ENCODE measurements at regions not wholly inside any gene's neighbourhood (a gene's known extent, or its start where the extent isn't known, plus 50 kb on each side); places are given as distances from the start of the nearest gene placed in this dataset.
A peak's percentile ranks its signal among the peaks of the same experiment; 100 is the strongest.

DNA sequence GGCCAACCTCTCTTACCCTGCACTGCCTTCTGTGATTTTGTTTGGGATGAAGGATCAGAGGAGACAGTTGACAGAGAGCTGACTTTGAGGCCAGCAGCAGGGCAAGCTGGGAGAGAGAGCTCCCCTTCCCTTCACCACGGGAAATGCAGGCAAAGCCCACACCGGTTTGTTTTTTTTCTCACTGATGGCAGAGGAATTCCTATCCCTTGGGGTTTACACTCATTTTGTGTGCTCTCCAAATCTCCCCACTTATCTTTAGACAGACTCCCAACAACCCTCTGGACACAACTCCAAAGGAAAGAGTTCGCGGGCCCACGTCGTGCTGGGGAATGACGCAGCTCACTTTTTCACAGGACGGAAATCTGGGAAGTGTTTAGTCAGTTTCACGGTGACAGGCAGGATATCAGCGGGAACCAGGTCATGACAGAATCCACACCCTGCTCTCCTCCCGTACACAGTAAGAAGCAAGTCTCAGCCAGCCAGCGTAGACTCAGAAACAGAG, 68.3 kb upstream of the FAM171A1 start:
- Histone ChIP-seq H3K36me3 (no peaks in the 10 kb centered on the region), H3K4me3 (peak overlapping the region; percentile 26), H3K27me3 (no peaks in the 10 kb centered on the region), H3K4me1 (no peaks in the 10 kb centered on the region), H3K9me3 (no peaks in the 10 kb centered on the region), H3K27ac (peak overlapping the region; percentile 68)
- DNase-seq (no peak), ATAC-seq (peak; percentile 53)
- intact Hi-C loops (cut with DNase I): no loop called here
- TF ChIP-seq, protein P1, sequence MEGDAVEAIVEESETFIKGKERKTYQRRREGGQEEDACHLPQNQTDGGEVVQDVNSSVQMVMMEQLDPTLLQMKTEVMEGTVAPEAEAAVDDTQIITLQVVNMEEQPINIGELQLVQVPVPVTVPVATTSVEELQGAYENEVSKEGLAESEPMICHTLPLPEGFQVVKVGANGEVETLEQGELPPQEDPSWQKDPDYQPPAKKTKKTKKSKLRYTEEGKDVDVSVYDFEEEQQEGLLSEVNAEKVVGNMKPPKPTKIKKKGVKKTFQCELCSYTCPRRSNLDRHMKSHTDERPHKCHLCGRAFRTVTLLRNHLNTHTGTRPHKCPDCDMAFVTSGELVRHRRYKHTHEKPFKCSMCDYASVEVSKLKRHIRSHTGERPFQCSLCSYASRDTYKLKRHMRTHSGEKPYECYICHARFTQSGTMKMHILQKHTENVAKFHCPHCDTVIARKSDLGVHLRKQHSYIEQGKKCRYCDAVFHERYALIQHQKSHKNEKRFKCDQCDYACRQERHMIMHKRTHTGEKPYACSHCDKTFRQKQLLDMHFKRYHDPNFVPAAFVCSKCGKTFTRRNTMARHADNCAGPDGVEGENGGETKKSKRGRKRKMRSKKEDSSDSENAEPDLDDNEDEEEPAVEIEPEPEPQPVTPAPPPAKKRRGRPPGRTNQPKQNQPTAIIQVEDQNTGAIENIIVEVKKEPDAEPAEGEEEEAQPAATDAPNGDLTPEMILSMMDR (IDR thresholded peaks at IDR 0.05): peak; percentile 43

DNA sequence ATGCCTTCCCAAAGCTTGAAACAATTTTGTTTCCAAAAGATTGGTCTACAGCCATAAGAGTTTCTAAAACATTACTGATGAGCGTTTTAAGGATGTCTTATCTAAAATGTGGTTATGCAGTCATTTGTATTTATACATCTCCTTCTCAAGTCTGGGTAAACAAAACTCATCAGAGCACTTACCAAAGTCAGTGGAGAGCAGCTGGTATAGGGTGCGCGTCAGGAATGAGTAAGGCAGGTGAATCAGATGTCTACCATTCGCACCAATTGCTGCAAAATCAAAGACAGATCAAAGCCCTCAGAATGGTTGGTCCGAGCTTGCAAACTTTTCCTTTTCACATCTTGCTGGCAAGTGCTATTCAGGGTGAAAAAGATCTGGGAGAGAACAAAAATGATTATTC, 65.6 kb upstream of the FAM171A1 start:
- Histone ChIP-seq H3K27me3 (no peaks in the 10 kb centered on the region), H3K9me3 (no peaks in the 10 kb centered on the region), H3K27ac (no peak overlapping the region), H3K36me3 (no peaks in the 10 kb centered on the region), H3K4me1 (no peaks in the 10 kb centered on the region), H3K4me3 (no peak overlapping the region)
- intact Hi-C loops (cut with DNase I): no loop called here
- DNase-seq (no peak), ATAC-seq (no peak)
- TF ChIP-seq, protein P1 (IDR thresholded peaks at IDR 0.05): no peak

DNA sequence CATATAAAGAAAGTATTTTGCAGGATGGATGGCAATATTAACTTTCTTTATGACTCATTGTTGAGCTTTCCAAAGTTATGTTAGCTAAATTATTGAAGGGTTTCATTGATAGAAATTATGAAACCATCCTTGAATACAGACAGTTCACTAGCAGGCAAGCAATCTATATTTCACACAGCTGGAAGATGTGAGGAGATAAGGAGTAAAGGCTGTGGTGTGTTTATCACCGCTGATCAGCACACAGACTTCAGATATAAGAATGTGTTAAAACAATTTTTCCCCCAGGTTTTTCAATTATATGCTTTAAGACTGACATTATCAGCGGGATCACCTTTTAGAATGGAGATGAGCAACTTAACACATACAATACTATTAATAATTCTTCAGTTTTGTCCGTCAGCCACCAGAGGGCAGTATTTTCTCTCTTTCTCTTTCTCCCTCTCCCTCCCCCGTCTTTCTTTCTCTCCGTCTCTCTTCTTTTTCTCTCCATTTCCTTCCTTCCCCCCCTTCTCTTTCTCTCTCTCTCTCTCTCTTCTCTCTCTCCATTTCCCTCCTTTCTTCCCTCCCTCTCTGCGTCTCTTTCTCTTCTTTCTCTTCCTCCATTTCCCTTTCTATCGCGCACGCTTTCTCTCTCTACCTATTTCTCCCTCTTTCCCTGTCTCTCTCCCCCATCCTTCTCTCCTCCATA, 62.9 kb upstream of the FAM171A1 start:
- DNase-seq (no peak), ATAC-seq (peak; percentile 68)
- H3K36me3 ChIP-seq: no peaks in the 10 kb centered on the region
- H3K4me1 ChIP-seq: no peaks in the 10 kb centered on the region
- TF ChIP-seq, protein P1 (IDR thresholded peaks at IDR 0.05): peak; percentile 79
- H3K27ac ChIP-seq: no peak overlapping the region
- no peaks in the 10 kb centered on the region for H3K9me3 ChIP-seq
- no peaks in the 10 kb centered on the region for H3K27me3 ChIP-seq
- peak overlapping the region; percentile 36 for H3K4me3 ChIP-seq
- intact Hi-C loops (cut with DNase I): loop anchor here (5.0 kb wide), 1 partner anchor 283 kb away; the partner anchor contains the start of gene ITGA8

DNA sequence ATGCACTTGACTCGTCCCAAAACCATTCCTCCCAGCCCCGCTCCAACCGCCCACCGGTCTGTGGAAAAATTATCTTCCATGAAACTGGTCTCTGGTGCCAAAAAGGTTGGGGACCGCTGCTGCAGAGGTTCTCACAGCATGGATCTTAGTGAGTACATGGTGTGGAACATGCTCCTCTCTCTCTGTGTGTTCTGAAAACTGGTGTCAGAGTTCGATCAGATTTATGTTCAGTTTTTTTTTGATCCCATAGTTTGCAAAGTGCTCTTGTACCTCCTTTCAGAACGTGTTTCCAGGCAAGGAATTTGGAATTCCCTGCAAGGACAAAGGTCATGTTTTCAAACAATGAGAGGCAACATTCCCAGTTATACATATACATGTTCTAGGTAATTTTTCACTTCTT, 61.2 kb upstream of the FAM171A1 start:
- Histone ChIP-seq H3K9me3 (no peaks in the 10 kb centered on the region), H3K27ac (no peak overlapping the region), H3K4me1 (no peaks in the 10 kb centered on the region), H3K4me3 (no peak overlapping the region), H3K27me3 (no peaks in the 10 kb centered on the region), H3K36me3 (no peaks in the 10 kb centered on the region)
- TF ChIP-seq, protein P1 (IDR thresholded peaks at IDR 0.05): no peak
- ATAC-seq: no peak
- intact Hi-C loops (cut with DNase I): loop anchor here (5.0 kb wide), 1 partner anchor 285 kb away; the partner anchor contains the start of gene ITGA8
- no peak for DNase-seq

DNA sequence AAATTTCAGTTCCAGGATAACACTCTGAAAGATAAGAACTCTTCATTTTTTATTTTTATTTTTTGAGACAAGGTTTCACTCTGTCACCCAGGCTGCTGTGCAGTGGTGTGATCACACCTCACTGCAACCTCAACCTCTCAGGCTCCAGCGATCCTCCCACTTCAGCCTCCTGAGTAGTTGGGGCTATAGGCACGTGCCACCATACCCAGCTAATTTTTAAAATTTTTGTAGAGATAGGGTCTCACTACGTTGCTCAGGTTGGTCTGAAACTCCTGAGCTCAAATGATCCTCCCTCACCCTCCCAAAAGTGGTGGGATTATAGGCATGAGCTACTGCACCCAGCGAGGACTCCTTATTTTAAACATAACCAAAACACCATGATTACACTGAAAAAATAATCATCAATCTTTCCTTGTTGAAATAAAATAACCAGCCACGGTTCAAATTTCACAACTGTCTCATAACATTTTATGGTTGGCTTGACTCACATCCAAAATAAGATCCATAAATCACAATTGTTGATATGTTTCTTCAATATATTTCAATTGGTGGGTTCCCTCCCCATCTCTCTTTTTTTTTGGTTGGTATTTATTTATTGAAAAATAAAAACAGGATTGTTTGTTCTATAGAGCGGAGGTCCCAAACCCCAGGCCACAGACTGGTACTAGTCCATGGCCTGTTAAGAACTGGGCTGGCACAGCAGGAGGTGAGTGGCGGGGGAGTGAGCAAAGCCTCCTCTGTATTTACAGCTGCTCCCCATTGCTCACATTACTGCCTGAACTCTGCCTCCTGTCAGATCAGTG, 60.1 kb upstream of the FAM171A1 start:
- DNase-seq: no peak
- Histone ChIP-seq H3K9me3 (no peaks in the 10 kb centered on the region), H3K27me3 (no peaks in the 10 kb centered on the region), H3K4me1 (no peaks in the 10 kb centered on the region), H3K4me3 (no peak overlapping the region), H3K27ac (no peak overlapping the region), H3K36me3 (no peaks in the 10 kb centered on the region)
- TF ChIP-seq, protein P1 (IDR thresholded peaks at IDR 0.05): no peak
- intact Hi-C loops (cut with DNase I): loop anchor here (5.0 kb wide), 1 partner anchor 286 kb away; the partner anchor contains the start of gene ITGA8
- no peak for ATAC-seq

Measured in upper lobe of right lung (tissue), 1 donor.